ENCODE measurements at regions not wholly inside any gene's neighbourhood (a gene's known extent, or its start where the extent isn't known, plus 50 kb on each side); places are given as distances from the start of the nearest gene placed in this dataset.

DNA sequence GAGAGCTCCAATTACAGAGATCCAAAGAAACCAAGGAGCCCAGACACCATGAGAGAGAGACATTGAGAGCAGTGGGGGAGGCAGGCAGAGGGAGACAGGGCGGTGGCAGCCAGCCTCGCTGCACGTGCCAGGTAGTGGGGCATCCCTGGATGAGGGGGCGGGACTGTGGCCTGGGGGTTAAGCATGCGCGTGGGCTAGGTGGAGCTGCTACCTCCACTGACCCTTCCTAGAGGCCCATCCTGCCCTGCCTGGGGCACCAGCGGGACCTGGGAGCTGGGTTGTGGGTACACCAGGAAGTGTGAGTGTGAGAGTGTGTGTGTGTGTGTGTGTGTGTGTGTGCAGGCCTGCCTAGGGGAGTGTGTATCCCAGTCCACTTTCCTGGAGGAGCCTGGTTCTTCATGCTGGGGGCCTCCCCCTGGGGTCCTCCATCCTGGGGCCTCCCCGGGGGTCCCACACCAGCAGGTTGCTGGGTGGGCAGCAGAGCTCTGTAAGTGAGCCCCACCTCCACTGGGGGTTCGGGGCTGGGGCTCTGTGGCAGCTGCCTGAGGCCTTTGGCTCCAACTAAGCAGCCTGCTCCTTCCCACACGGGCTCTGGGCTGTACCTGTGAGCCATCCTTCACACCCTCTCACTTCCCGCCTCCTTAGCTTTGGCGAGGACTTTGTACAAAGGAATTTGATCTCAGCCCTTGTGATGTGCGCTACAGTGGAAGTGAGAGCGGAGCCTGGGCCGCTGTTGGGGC lies 127.4 kb downstream of the IRF8 start:
- no peak overlapping the region for H3K4me3 ChIP-seq (replicated peaks; ENCODE audit: insufficient read depth, low read length)
- TF ChIP-seq, protein P1, sequence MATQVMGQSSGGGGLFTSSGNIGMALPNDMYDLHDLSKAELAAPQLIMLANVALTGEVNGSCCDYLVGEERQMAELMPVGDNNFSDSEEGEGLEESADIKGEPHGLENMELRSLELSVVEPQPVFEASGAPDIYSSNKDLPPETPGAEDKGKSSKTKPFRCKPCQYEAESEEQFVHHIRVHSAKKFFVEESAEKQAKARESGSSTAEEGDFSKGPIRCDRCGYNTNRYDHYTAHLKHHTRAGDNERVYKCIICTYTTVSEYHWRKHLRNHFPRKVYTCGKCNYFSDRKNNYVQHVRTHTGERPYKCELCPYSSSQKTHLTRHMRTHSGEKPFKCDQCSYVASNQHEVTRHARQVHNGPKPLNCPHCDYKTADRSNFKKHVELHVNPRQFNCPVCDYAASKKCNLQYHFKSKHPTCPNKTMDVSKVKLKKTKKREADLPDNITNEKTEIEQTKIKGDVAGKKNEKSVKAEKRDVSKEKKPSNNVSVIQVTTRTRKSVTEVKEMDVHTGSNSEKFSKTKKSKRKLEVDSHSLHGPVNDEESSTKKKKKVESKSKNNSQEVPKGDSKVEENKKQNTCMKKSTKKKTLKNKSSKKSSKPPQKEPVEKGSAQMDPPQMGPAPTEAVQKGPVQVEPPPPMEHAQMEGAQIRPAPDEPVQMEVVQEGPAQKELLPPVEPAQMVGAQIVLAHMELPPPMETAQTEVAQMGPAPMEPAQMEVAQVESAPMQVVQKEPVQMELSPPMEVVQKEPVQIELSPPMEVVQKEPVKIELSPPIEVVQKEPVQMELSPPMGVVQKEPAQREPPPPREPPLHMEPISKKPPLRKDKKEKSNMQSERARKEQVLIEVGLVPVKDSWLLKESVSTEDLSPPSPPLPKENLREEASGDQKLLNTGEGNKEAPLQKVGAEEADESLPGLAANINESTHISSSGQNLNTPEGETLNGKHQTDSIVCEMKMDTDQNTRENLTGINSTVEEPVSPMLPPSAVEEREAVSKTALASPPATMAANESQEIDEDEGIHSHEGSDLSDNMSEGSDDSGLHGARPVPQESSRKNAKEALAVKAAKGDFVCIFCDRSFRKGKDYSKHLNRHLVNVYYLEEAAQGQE (IDR thresholded peaks at IDR 0.05; ENCODE audit: insufficient replicate concordance, low read depth) = no peak
- no peak for TF ChIP-seq POLR2AphosphoS5 (IDR thresholded peaks at IDR 0.05; ENCODE audit: low read depth)
- no peak for TF ChIP-seq CTCF (IDR thresholded peaks at IDR 0.05; ENCODE audit: insufficient read depth, low read length)
- TF ChIP-seq GABPA (IDR thresholded peaks at IDR 0.05; ENCODE audit: low read depth) = no peak
- no peak for TF ChIP-seq SPI1 (IDR thresholded peaks at IDR 0.05; ENCODE audit: borderline replicate concordance, low read depth)
- H3K27me3 ChIP-seq (ENCODE audit: insufficient read depth, poor library complexity, severe bottlenecking) = no peaks in the 10 kb centered on the region
- no peak overlapping the region for H3K27ac ChIP-seq (replicated peaks)
- no peak for DNase-seq (ENCODE audit: low read depth in 1 of 2, low spot score in 1 of 2)

GRCh38 chr16:86026916-86027315 lies 128.0 kb downstream of the IRF8 start:
- no peaks in the 10 kb centered on the region for H3K27me3 ChIP-seq (ENCODE audit: insufficient read depth, poor library complexity, severe bottlenecking)
- TF ChIP-seq POLR2AphosphoS5 (IDR thresholded peaks at IDR 0.05; ENCODE audit: low read depth) = no peak
- TF ChIP-seq, protein P1 (IDR thresholded peaks at IDR 0.05; ENCODE audit: insufficient replicate concordance, low read depth) = no peak
- no peak for TF ChIP-seq CTCF (IDR thresholded peaks at IDR 0.05; ENCODE audit: insufficient read depth, low read length)
- no peak for TF ChIP-seq SPI1 (IDR thresholded peaks at IDR 0.05; ENCODE audit: borderline replicate concordance, low read depth)
- TF ChIP-seq GABPA (IDR thresholded peaks at IDR 0.05; ENCODE audit: low read depth) = no peak
- DNase-seq (ENCODE audit: low read depth in 1 of 2, low spot score in 1 of 2) = no peak
- H3K27ac ChIP-seq (replicated peaks) = no peak overlapping the region
- no peak overlapping the region for H3K4me3 ChIP-seq (replicated peaks; ENCODE audit: insufficient read depth, low read length)

- no peak for DNase-seq (ENCODE audit: low read depth in 1 of 2, low spot score in 1 of 2)
- TF ChIP-seq CTCF (IDR thresholded peaks at IDR 0.05; ENCODE audit: insufficient read depth, low read length) (no peak), GABPA (IDR thresholded peaks at IDR 0.05; ENCODE audit: low read depth) (no peak), SPI1 (IDR thresholded peaks at IDR 0.05; ENCODE audit: borderline replicate concordance, low read depth) (no peak), POLR2AphosphoS5 (IDR thresholded peaks at IDR 0.05; ENCODE audit: low read depth) (no peak)
- TF ChIP-seq, protein P1 (IDR thresholded peaks at IDR 0.05; ENCODE audit: insufficient replicate concordance, low read depth) = no peak
- Histone ChIP-seq H3K27me3 (ENCODE audit: insufficient read depth, poor library complexity, severe bottlenecking) (no peaks in the 10 kb centered on the region), H3K4me3 (replicated peaks; ENCODE audit: insufficient read depth, low read length) (no peak overlapping the region), H3K27ac (replicated peaks) (no peak overlapping the region)
These were observed 128.6 kb downstream of the IRF8 start for GRCh38 chr16:86027373-86028126.

Measured in HL-60 (cell line).